ENCODE measurements at regions not wholly inside any gene's neighbourhood (a gene's known extent, or its start where the extent isn't known, plus 50 kb on each side); places are given as distances from the start of the nearest gene placed in this dataset.

DNA sequence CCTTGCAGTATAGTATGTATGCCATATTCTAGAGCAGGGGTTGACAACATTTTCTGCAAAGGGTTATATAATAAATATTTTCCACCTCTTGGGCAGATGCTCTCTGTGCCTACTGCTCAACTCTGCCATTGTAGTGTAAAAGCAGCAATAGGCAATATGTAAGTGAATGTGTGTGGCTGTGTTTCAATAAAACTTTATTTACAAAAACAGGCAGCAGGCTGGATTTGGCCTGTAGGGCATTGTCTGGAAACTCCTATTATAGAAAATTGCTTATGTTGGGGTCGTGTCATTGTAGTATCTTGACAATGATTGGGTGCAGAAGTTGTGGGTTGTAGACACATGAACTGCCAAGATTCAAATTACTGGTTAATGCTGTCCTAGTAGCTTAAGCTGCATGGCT is 153.6 kb upstream of the CNTN3 start:
- TF ChIP-seq POLR2A (IDR thresholded peaks at IDR 0.05; ENCODE audit: low read length): no peak
- TF ChIP-seq GATA1 (IDR thresholded peaks at IDR 0.05; ENCODE audit: low read depth, low read length): no peak

All from erythroblast (primary cell).